Chondrocyte (in vitro differentiated cells): ENCODE measurements at regions not wholly inside any gene's neighbourhood (a gene's known extent, or its start where the extent isn't known, plus 50 kb on each side); places are given as distances from the start of the nearest gene placed in this dataset.

Source experiments
- DNase-seq: peaks from one replicate; pipeline ENCODE4 v3.0.0; 2021; ENCODE audit warnings: mixed read lengths, low spot score
- H3K27ac Mint-ChIP-seq: one replicate; pipeline ENCODE4 v1.8.0; 2021; ENCODE audit warnings: mild to moderate bottlenecking, moderate library complexity, mixed read lengths; ENCODE audit not compliant: unreplicated experiment
- H3K27me3 Mint-ChIP-seq: 2 replicates; pipeline ENCODE4 v1.8.0; 2021; ENCODE audit warnings: low read depth, mixed read lengths
- H3K36me3 Mint-ChIP-seq: 2 replicates; pipeline ENCODE4 v1.8.0; 2021; ENCODE audit warnings: low read depth, mixed read lengths
- H3K4me1 Mint-ChIP-seq: 2 replicates; pipeline ENCODE4 v1.8.0; 2021; ENCODE audit warnings: low read depth, mild to moderate bottlenecking, mixed read lengths
- H3K4me3 Mint-ChIP-seq: one replicate; pipeline ENCODE4 v1.8.0; 2021; ENCODE audit warnings: mild to moderate bottlenecking, moderate library complexity, mixed read lengths; ENCODE audit not compliant: unreplicated experiment
- H3K9me3 Mint-ChIP-seq: 2 replicates; pipeline ENCODE4 v1.8.0; 2021; ENCODE audit warnings: low read depth, mixed read lengths
- TF ChIP-seq, protein P1 (sequence below): fragments of 200-600 bp; sonication (generic); IDR thresholded peaks from 2 replicates; pipeline ENCODE4 v1.5.0; 2021; ENCODE audit warnings: antibody characterized with exemption, mild to moderate bottlenecking, moderate library complexity

DNA sequence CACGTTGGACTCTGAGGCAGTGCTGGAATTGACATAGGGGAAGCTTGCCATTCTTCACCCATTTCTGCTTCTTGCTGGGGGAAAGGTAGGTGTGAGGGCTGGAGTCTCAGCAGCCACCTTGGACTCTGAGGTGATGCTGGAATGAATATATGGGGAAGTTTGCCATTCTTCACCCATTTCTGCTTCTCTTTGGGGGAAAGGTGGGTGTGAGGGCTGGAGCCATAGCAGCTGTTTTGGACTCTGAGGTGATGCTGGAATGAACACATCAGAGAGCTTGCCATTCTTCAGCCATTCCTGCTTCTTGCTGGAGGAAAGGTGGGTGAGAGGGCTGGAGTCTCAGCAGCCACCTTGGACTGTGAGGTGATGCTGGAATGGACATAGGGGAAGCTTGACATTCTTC is 115.1 kb downstream of the CRLF2 start:
- Mint-ChIP-seq H3K27me3 (peaks cover 15% of the 10 kb centered on the region), H3K9me3 (peaks cover 10% of the 10 kb centered on the region), H3K36me3 (peaks cover 1% of the 10 kb centered on the region), H3K4me1 (no peaks in the 10 kb centered on the region), H3K27ac (no peak overlapping the region), H3K4me3 (no peak overlapping the region)
- peak; percentile 7 for DNase-seq
- TF ChIP-seq, protein P1, sequence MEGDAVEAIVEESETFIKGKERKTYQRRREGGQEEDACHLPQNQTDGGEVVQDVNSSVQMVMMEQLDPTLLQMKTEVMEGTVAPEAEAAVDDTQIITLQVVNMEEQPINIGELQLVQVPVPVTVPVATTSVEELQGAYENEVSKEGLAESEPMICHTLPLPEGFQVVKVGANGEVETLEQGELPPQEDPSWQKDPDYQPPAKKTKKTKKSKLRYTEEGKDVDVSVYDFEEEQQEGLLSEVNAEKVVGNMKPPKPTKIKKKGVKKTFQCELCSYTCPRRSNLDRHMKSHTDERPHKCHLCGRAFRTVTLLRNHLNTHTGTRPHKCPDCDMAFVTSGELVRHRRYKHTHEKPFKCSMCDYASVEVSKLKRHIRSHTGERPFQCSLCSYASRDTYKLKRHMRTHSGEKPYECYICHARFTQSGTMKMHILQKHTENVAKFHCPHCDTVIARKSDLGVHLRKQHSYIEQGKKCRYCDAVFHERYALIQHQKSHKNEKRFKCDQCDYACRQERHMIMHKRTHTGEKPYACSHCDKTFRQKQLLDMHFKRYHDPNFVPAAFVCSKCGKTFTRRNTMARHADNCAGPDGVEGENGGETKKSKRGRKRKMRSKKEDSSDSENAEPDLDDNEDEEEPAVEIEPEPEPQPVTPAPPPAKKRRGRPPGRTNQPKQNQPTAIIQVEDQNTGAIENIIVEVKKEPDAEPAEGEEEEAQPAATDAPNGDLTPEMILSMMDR = no peak

DNA sequence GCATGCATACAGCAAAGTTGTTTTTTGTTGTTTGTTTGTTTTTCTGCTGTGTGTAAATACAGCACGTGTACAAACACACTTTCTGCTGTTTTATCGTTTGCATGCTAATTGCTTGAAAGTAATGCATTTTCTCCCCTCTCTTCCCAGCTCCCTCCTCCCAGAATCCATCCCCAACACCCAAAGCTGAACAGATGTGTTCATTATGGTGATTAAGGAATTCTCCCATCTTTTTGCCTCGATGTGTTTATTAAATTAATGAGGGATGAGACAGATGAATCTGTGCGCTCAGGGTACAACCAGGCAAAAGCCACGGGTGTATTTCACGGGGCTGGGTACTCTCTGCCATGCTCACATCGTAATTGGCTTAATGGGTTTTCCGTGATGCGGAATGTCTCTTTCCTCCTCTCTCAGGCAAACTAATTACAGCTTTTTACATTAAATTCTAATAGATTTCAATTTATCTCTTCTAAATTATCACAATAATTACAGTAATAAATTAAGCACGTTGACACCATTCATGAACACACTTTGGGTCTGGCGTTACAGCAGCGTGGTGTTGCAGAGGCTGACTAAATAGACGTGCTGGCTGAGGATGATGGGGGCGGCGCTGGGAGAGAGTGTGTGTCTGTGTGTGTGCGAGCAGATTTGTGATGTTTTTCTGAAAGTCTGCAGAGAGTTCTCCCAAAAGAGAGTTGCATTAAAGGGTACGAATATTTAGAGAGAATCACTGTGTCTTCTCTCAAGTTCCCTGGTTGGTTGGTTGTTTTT is 117.7 kb downstream of the CRLF2 start:
- DNase-seq = peak; percentile 44
- Mint-ChIP-seq H3K4me3 (no peak overlapping the region), H3K27ac (no peak overlapping the region), H3K36me3 (peaks cover 1% of the 10 kb centered on the region), H3K9me3 (peaks cover 10% of the 10 kb centered on the region), H3K4me1 (no peaks in the 10 kb centered on the region), H3K27me3 (peaks cover 8% of the 10 kb centered on the region)
- TF ChIP-seq, protein P1 = no peak

DNA sequence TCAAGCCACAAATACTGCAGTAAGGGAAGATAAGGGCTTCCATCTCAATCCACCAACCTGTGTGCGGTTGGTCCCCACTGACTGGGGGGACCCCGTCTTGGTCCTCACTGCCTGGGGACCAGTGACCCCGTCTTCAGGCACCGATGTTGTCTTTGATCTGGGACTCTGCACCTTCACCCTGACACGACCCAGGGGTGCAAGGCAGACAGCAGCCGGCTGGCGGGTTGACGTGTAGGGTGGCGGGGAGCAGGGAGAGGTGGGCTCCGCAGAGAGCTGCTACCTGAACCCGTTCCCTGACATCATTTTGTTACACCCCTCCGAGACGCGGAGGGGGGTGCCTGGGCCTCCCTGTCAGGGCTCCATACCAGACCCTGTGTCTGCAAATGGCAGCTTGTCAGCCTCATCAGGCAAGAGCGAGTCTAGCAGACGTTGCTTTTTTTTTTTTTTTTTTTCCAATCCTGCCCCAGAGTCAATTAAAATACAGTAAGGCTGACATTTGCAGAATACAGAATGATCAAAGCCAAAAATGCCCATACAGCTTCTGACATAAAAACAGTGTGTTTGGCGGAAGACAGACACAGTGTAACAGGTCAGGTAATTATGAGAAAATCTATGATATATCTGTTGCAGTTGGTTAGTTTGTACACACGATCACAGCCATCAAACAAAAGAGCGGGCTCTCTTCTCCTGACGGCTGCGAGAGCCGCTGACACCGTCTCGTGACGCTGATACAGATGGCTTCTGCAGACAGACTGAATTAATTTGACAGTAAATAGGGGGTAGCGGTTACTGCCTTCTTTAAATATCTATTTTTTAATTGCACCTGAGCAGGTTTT is 118.6 kb downstream of the CRLF2 start:
- Mint-ChIP-seq H3K4me1 (no peaks in the 10 kb centered on the region), H3K4me3 (no peak overlapping the region), H3K27me3 (peaks cover 5% of the 10 kb centered on the region), H3K36me3 (peaks cover 1% of the 10 kb centered on the region), H3K27ac (no peak overlapping the region), H3K9me3 (peaks cover 10% of the 10 kb centered on the region)
- DNase-seq = peak; percentile 77
- TF ChIP-seq, protein P1 = no peak

DNA sequence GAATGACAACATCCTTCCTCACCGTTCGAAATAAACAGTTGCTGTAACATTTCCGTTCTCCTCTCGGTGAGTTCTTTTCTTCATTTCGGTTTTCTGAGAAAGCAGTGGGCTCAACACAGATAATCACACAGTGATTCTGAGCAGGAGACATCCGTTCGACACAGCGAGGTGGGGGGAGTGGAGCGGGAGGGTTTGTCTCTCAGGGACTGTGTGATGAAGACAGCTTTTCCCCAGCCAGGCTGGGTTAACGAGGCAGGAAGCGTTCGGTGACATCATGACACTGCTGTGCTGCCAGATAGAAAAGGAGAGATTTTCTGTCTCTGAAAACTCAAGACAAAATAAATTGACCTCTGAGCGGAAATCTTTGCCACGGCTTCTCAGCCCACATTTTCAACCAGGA is 119.3 kb downstream of the CRLF2 start:
- Mint-ChIP-seq H3K36me3 (peaks cover 1% of the 10 kb centered on the region), H3K9me3 (peaks cover 10% of the 10 kb centered on the region), H3K4me1 (no peaks in the 10 kb centered on the region), H3K27me3 (peaks cover 5% of the 10 kb centered on the region), H3K27ac (no peak overlapping the region), H3K4me3 (no peak overlapping the region)
- TF ChIP-seq, protein P1 = no peak
- DNase-seq = peak; percentile 24
